SU-DHL-6 (cell line): ENCODE measurements at regions not wholly inside any gene's neighbourhood (a gene's known extent, or its start where the extent isn't known, plus 50 kb on each side); places are given as distances from the start of the nearest gene placed in this dataset.
"Not testable (repeated sequence)": the region's sequence is repeated elsewhere in the genome, so short reads cannot be mapped to it uniquely, and the experiment has no call there.

Experiments
- CTCF ChIP-seq: fragments of 200-600 bp; sonication (generic); IDR thresholded peaks from one replicate; pipeline ENCODE4 v1.5.1; 2017; ENCODE audit warnings: antibody characterized with exemption, mild to moderate bottlenecking, low read length, moderate library complexity; ENCODE audit not compliant: insufficient read depth, poor library complexity, severe bottlenecking
- EZH2phosphoT487 ChIP-seq: fragments of 200-600 bp; sonication (generic), shearing (Covaris generic); conservative IDR thresholded peaks from 2 replicates; pipeline ENCODE4 v1.6.1; 2018; ENCODE audit warnings: mild to moderate bottlenecking, antibody characterized with exemption, low read length, moderate library complexity, mixed read lengths

- TF ChIP-seq CTCF, EZH2phosphoT487: not testable (repeated sequence)
Measured at GRCh38 chr9:108247391-108247790, 608.4 kb downstream of the ACTL7B start.
